ENCODE measurements at regions not wholly inside any gene's neighbourhood (a gene's known extent, or its start where the extent isn't known, plus 50 kb on each side); places are given as distances from the start of the nearest gene placed in this dataset.
"Not testable (repeated sequence)": the region's sequence is repeated elsewhere in the genome, so short reads cannot be mapped to it uniquely, and the experiment has no call there.

DNA sequence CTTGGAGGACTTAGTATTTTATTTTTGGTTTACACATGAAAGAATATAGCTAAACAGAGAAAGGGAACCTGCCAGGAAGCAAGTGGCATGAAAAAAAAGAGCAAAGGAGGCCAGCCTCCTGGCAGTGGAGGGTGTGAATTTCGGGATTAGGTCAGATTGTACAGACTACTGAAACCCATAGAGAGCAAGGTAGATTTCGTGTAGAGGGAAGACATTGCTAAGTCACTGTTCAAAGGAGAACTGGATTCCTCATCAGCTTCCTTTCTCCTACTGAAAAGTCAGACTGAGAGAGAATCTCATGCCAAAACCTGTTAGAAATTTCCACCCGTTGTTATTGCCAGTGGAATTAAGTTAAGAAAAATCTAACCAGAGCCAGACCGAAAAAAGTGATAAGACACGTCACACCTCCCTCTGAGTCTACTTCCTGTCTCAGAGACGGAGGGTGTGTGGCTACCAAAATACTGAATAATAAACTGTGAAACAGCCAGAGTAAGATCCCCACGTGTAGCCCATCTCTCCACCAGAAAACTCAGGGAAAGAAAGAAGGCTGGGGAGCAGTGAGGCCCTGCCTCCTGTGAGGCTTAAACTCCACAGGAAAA, 118.8 kb downstream of the SKIDA1 start:
- no peak for DNase-seq (ENCODE audit: low read depth in 1 of 2, low spot score in 1 of 2)

DNA sequence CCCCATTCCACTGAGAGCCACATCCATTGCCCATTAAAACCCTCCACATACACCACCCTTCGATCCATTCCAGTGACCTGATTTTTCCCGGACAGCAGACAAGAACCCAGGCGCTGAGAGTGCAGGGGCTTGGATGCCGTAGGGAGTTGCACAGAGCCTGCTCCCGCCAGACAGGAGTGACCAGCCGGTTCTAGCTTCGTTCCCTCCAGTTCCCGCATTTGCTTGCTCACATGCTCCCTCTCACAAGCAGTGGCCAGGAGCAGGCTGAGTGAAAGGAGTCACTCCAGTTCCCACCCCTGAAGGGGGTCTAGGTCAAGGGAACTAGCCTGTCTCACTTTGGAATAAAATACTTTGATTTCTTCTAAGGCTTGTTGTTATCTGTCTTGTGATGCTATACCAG, 119.5 kb downstream of the SKIDA1 start:
- no peak for DNase-seq (ENCODE audit: low read depth in 1 of 2, low spot score in 1 of 2)

- no peak for DNase-seq (ENCODE audit: low read depth in 1 of 2, low spot score in 1 of 2)
Observed at GRCh38 chr10:21403256-21404015, 122.0 kb downstream of the SKIDA1 start.

GRCh38 chr10:21402606-21403083, 122.8 kb downstream of the SKIDA1 start:
- DNase-seq (ENCODE audit: low read depth in 1 of 2, low spot score in 1 of 2) = no peak

GRCh38 chr10:21401196-21401595, 124.3 kb downstream of the SKIDA1 start:
- DNase-seq (ENCODE audit: low read depth in 1 of 2, low spot score in 1 of 2) = no peak

DNA sequence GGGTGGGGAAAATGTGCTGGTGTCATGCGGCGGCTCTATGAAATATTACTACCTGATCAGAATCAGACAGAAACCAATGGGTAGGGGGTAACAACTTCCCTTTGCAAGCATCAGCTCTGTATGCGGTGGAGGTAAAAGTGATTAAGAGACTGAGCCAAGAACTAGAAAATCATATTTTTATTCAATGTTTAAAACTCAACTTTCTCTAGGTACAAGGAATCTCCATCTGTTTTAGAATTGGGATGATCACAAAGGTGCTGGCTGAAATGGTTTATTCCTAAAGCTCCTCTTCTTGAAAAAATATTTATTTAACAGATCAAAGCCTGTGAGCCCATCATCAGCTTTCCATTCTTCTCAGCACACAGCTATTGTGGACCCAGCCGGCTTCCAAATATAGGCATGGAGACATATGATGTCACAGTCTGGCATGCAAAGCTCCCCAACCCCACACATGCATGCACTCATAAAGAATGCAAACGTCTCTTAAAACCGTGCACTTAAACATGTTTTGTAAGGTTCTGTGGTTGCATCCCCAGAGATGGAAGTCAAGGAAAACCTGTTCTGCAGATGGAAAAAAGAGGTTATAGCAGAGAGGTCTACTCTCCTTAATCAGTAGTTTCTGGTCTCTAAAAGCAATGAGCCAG, 126.0 kb downstream of the SKIDA1 start:
- DNase-seq (ENCODE audit: low read depth in 1 of 2, low spot score in 1 of 2) = no peak

- DNase-seq (ENCODE audit: low read depth in 1 of 2, low spot score in 1 of 2) = no peak
Observed at GRCh38 chr10:21398563-21399231, 126.8 kb downstream of the SKIDA1 start.

GRCh38 chr10:21396889-21397288, 128.6 kb downstream of the SKIDA1 start:
- no peak for DNase-seq (ENCODE audit: low read depth in 1 of 2, low spot score in 1 of 2)

DNA sequence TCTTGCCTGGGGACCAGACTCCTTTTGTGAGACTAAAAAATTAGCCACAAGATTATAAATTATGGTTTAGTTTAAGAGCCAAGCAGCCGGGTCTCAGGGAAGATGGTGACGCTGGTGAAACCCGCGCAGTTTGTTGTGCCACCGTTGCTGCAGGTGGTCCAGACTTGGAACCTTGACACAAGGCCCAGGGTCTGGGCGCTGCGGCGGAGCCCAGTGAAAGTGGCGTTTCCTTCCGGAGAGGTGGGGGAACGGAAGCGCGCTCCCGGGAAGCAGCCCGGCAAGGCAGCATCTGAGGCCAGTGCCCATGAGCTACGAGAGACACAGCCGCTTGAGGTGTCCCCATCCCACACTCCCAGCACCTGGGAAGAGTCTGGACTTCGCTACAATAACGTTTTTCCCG, 131.6 kb downstream of the SKIDA1 start:
- DNase-seq (ENCODE audit: low read depth in 1 of 2, low spot score in 1 of 2) = no peak

- no peak for DNase-seq (ENCODE audit: low read depth in 1 of 2, low spot score in 1 of 2)
Observed at GRCh38 chr10:21388589-21388988, 136.9 kb downstream of the SKIDA1 start.

DNA sequence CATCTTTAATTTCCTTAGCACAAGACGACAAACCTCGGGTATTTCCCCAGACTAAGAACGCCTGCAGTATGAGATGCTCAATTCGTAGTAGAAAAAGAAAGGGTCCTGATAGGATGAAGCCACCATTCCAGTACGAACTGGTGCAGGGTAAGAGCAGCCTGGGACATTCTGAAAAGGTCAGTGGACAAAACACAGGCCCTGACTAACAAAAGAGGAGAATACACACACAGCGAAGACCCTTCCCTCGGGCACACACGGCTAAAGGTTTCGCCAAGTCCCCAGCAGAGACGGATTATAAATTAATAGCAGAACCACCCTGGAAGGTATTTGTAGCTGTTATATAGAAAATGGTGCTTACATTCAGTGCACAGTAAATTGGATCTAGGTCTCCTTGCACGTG, 137.6 kb downstream of the SKIDA1 start:
- no peak for DNase-seq (ENCODE audit: low read depth in 1 of 2, low spot score in 1 of 2)

DNA sequence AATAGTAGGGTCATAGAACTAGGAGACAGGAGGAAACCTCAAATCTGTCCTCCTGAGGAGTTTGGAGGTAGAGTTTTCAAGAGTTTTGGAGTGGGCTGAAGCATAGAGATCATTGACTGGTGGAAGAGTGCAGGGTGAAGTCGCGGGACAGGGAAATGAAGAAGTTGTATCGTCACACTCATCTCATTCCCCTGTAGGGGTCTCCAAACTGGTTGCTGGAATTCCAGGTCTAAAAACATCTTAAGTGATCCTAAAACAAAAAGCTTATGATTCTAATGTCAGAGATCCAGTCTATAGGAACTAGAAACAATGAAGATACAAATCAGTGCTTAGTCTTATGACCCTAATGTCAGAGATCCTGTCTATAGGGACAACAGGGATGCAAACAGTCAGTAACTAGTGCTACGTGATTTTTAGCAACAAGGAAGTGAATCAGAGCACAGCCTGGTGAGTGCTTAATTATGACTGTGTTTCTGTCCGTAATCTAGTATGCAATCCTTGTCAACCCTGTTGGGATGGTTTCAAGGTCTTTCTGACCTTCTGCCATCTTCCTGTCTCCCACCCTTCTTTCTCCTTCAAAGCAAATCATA, 139.4 kb downstream of the SKIDA1 start:
- no peak for DNase-seq (ENCODE audit: low read depth in 1 of 2, low spot score in 1 of 2)

GRCh38 chr10:21385536-21385935, 139.9 kb downstream of the SKIDA1 start:
- no peak for DNase-seq (ENCODE audit: low read depth in 1 of 2, low spot score in 1 of 2)

GRCh38 chr10:21379143-21379542, 146.3 kb downstream of the SKIDA1 start:
- DNase-seq (ENCODE audit: low read depth in 1 of 2, low spot score in 1 of 2) = no peak

DNA sequence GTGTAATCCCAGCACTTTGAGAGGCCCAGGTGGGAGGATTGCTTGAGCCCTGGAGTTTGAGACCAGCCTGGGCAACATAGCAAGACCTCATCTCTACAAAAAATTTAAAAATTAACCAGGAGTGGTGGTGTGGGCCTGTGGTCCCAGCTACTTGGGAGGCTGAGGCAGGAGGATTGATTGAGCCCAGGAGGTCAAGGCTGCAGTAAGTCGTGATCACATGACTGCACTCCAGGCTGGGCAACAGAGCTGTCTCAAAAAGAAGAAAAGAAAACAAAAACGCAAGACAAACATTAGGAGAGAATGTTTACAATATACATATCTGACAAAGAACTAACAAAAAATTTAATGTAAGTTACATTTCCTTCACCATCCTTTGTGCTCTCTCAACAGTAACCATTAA, 150.2 kb downstream of the SKIDA1 start:
- not testable (repeated sequence) for DNase-seq (ENCODE audit: low read depth in 1 of 2, low spot score in 1 of 2)

DNA sequence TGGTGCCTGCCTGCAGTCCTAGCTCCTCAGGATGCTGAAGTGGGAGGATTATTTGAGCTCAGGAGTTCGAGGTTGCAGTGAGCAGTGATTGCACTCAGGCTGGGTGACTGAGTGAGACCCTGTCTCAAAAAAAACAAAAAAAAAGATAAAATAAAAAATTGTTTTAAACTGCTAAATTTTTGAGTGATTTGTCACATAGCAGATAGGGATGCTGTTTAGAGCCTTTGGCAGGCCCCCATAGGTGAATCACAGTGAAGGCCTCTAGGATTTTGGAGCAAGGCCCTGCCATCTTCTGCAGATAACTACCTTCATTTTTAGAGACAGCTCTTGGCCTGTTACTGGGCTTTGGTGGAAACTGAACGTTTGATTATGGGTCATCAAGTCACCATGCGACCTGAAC, 151.6 kb downstream of the SKIDA1 start:
- not testable (repeated sequence) for DNase-seq (ENCODE audit: low read depth in 1 of 2, low spot score in 1 of 2)

- DNase-seq (ENCODE audit: low read depth in 1 of 2, low spot score in 1 of 2) = no peak
Observed at GRCh38 chr10:21372651-21373410, 152.7 kb downstream of the SKIDA1 start.

DNA sequence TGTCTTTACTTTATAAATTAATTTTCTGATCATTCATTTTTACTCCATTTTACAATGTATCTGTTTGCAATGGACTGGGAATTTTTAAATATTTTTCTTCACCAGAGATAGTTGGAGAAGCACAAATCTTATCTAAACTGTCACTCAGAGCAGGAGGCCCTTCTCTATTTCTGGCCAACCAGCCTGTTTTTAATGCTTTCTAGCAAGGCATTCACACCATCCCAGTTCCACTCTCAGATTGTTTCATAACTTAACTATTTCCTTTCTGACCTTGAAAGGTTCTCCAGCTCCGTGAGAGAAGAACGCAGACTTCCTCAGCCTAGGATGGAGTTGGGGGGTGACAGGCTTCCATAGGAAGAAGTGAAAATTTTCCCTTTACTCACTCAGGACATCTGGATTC, 155.8 kb downstream of the SKIDA1 start:
- DNase-seq (ENCODE audit: low read depth in 1 of 2, low spot score in 1 of 2) = no peak

GRCh38 chr10:21368728-21369425, 156.6 kb downstream of the SKIDA1 start:
- DNase-seq (ENCODE audit: low read depth in 1 of 2, low spot score in 1 of 2) = no peak

GRCh38 chr10:21368022-21368582, 157.4 kb downstream of the SKIDA1 start:
- DNase-seq (ENCODE audit: low read depth in 1 of 2, low spot score in 1 of 2) = no peak
